MCF 10A (cell line): ENCODE measurements at regions not wholly inside any gene's neighbourhood (a gene's known extent, or its start where the extent isn't known, plus 50 kb on each side); places are given as distances from the start of the nearest gene placed in this dataset.
A peak's percentile ranks its signal among the peaks of the same experiment; 100 is the strongest.

ENCODE experiments used
- BruUV-seq: library from RNA; stranded (reverse); fragments of 400-500 nt; replicated peaks from 2 replicates; lab custom pipeline; 2021; lab: Mats Ljungman, UMichigan
- CTCF ChIA-PET: fragments of 300-600 bp; sonication (Branson Sonifier 250); formaldehyde crosslinking; extraction: SDS; loops from one replicate; lab custom pipeline; 2021; ENCODE audit warnings: antibody characterized with exemption, inconsistent platforms; lab: Yijun Ruan, JAX
- POLR2A ChIA-PET: fragments of 300-600, 350-650 bp; sonication (Branson Sonifier 250); formaldehyde crosslinking; extraction: SDS; loops from one replicate; lab custom pipeline; 2020; ENCODE audit warnings: antibody characterized with exemption, inconsistent platforms; lab: Yijun Ruan, JAX
- DNase-seq: peaks from one replicate; pipeline ENCODE4 v3.0.0-alpha.2; 2018; ENCODE audit not compliant: unreplicated experiment
- H3K27ac Mint-ChIP-seq: one replicate; pipeline ENCODE4 v1.8.0; 2022; ENCODE audit warnings: mild to moderate bottlenecking, low read depth, mixed read lengths; ENCODE audit not compliant: unreplicated experiment
- H3K27me3 Mint-ChIP-seq: one replicate; pipeline ENCODE4 v1.8.0; 2022; ENCODE audit warnings: mixed read lengths; ENCODE audit not compliant: insufficient read depth, unreplicated experiment
- H3K36me3 Mint-ChIP-seq: one replicate; pipeline ENCODE4 v1.8.0; 2022; ENCODE audit warnings: mild to moderate bottlenecking, moderate library complexity, mixed read lengths; ENCODE audit not compliant: insufficient read depth, unreplicated experiment
- H3K4me1 Mint-ChIP-seq: one replicate; pipeline ENCODE4 v1.8.0; 2022; ENCODE audit warnings: mixed read lengths; ENCODE audit not compliant: insufficient read depth, unreplicated experiment
- H3K4me3 Mint-ChIP-seq: one replicate; pipeline ENCODE4 v1.8.0; 2022; ENCODE audit warnings: mild to moderate bottlenecking, moderate library complexity, mixed read lengths; ENCODE audit not compliant: unreplicated experiment
- H3K9me3 Mint-ChIP-seq: one replicate; pipeline ENCODE4 v1.8.0; 2022; ENCODE audit warnings: mixed read lengths; ENCODE audit not compliant: unreplicated experiment
- intact Hi-C: fragments of 100-400 bp; cut with micrococcal nuclease; formaldehyde crosslinking; loops from 2 replicates; pipeline ENCODE4 v1.14.1; 2022
- TF ChIP-seq, protein P1 (sequence below): fragments of 200-600 bp; IDR thresholded peaks from one replicate; pipeline ENCODE4 v1.8.0; 2022; ENCODE audit warnings: antibody characterized with exemption, mild to moderate bottlenecking; ENCODE audit not compliant: unreplicated experiment

DNA sequence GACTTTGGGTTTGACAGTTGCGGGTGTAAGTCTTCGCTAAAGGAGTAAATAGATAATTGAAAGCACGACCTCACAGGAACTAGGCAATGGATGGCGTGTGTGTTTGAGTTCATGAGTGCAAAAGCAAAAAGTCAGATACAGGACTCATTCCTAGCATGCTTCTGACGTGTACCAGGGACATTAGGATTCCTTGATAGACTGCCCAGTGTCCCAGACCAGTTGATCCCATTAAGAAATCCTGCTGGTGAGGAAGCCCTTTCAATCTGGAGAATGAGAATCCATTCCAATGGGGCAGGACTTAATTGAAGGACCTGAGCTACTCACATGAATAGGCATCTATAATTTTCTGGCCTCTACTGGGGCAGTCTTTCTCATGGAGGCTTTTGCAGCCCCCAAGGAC, 235.4 kb downstream of the RAD51AP2 start:
- CTCF ChIA-PET, result interaction anchor here (0.9 kb wide), 1 partner anchor 27 kb away, joined by 3 read pairs; no protein-coding TSS in a partner anchor
- H3K4me3 Mint-ChIP-seq, result no peak overlapping the region
- H3K27me3 Mint-ChIP-seq, result no peaks in the 10 kb centered on the region
- H3K36me3 Mint-ChIP-seq, result no peaks in the 10 kb centered on the region
- POLR2A ChIA-PET, result no interaction called here
- H3K4me1 Mint-ChIP-seq, result no peaks in the 10 kb centered on the region
- BruUV-seq, result no TSS peak
- intact Hi-C loops, result no loop called here
- TF ChIP-seq, protein P1, sequence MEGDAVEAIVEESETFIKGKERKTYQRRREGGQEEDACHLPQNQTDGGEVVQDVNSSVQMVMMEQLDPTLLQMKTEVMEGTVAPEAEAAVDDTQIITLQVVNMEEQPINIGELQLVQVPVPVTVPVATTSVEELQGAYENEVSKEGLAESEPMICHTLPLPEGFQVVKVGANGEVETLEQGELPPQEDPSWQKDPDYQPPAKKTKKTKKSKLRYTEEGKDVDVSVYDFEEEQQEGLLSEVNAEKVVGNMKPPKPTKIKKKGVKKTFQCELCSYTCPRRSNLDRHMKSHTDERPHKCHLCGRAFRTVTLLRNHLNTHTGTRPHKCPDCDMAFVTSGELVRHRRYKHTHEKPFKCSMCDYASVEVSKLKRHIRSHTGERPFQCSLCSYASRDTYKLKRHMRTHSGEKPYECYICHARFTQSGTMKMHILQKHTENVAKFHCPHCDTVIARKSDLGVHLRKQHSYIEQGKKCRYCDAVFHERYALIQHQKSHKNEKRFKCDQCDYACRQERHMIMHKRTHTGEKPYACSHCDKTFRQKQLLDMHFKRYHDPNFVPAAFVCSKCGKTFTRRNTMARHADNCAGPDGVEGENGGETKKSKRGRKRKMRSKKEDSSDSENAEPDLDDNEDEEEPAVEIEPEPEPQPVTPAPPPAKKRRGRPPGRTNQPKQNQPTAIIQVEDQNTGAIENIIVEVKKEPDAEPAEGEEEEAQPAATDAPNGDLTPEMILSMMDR, result no peak
- H3K27ac Mint-ChIP-seq, result no peak overlapping the region
- no peak for DNase-seq
- no peaks in the 10 kb centered on the region for H3K9me3 Mint-ChIP-seq

DNA sequence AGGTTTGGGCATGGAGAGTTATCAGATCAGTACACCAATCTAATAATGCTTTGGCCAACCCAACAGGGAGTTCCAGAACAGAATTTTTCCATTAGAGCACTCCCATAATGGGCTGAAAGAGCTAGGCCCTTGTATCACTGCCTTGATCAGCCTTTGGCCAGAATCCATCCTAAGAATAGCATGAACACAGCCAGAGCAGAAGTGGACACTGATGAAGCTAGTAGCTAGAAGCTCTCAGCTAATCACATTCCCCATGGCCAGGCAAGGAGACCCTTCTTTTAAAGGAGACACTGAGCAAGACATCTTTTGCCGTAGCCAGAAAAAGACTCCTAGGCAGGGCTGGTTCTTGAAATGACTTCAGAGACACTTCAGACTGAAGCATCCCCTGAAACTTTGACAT, 236.0 kb downstream of the RAD51AP2 start:
- ChIA-PET CTCF (interaction anchor here (0.6 to 0.9 kb wide), 2 partner anchors 28 to 503 kb away, joined by 3 to 5 read pairs; no protein-coding TSS in a partner anchor), POLR2A (no interaction called here)
- TF ChIP-seq, protein P1, result no peak
- no peaks in the 10 kb centered on the region for H3K4me1 Mint-ChIP-seq
- intact Hi-C loops, result no loop called here
- H3K36me3 Mint-ChIP-seq, result no peaks in the 10 kb centered on the region
- no peak overlapping the region for H3K4me3 Mint-ChIP-seq
- H3K9me3 Mint-ChIP-seq, result no peaks in the 10 kb centered on the region
- H3K27me3 Mint-ChIP-seq, result no peaks in the 10 kb centered on the region
- no TSS peak for BruUV-seq
- H3K27ac Mint-ChIP-seq, result no peak overlapping the region
- DNase-seq, result no peak

DNA sequence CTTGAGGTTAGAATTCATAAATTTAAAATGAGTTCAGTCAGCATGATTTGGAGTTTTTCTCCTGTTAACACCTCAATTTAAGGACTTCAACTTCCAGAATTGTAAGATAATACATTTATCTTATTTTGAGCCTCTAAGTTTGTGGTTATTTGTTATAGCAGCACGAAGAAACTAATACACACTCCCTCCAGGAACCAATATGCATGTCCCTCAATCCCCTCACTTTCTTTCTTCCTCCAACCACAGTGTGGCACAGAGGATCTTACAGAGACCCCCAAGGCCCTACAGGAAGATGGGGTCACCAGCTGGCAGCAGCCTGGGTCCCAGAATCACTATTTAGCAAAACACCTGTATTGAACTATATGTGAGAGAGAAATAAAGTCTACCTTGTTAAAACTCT, 242.0 kb downstream of the RAD51AP2 start:
- H3K4me3 Mint-ChIP-seq, result no peak overlapping the region
- no peaks in the 10 kb centered on the region for H3K9me3 Mint-ChIP-seq
- peaks cover 11% of the 10 kb centered on the region for H3K4me1 Mint-ChIP-seq
- H3K36me3 Mint-ChIP-seq, result no peaks in the 10 kb centered on the region
- BruUV-seq, result no TSS peak
- H3K27me3 Mint-ChIP-seq, result no peaks in the 10 kb centered on the region
- TF ChIP-seq, protein P1, result no peak
- CTCF ChIA-PET, result interaction anchor here (0.8 kb wide), 1 partner anchor 10 kb away, joined by 3 read pairs; no protein-coding TSS in a partner anchor
- no peak overlapping the region for H3K27ac Mint-ChIP-seq
- intact Hi-C loops, result no loop called here
- POLR2A ChIA-PET, result no interaction called here
- no peak for DNase-seq

DNA sequence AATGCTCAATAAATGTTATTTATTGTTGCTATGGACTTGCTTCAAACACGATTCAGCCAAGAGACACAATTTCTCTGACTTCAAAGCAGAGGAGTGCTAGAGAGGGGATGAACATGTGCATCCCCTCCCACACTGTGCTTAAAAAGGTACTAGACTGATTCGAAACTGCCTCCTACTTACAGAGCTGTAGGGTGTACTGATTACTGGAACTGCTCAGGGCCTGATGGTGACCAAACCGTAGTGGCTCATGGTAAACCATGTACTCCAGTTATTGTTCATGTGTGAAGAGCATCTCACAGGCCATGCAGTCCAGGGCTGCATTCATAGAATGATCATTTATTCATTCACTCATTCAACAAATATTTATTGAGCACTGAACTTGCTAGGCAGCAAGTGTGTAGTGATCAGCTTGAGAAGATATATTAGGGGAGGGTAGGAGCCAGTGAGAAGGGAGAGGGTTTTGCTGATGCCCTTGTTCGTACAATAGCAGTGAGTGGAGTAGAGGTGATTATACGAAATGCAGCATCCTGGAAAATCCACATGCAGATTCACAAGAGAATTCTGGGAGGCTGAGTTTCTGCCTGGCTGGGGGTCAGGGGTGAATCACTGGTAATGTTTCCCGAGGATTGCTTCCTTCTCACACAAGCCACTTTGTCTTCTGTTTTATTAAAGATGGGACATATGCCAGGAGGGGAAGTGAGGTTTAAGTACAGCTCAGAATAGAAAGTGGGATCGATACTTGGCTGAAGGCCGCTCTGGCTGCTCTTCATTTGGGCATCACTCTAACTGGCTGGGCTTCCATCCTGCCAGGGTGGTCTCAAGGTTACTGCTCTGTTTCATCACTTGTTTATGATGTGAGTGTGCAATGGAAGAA, 245.4 kb downstream of the RAD51AP2 start:
- BruUV-seq, result TSS peak; percentile 70
- TF ChIP-seq, protein P1, result no peak
- H3K27me3 Mint-ChIP-seq, result peaks cover under 1% of the 10 kb centered on the region
- peak overlapping the region; percentile 80 for H3K27ac Mint-ChIP-seq
- intact Hi-C loops, result no loop called here
- H3K4me3 Mint-ChIP-seq, result no peak overlapping the region
- H3K9me3 Mint-ChIP-seq, result no peaks in the 10 kb centered on the region
- H3K4me1 Mint-ChIP-seq, result peaks cover 11% of the 10 kb centered on the region
- H3K36me3 Mint-ChIP-seq, result no peaks in the 10 kb centered on the region
- peak; percentile 23 for DNase-seq
- POLR2A ChIA-PET, result interaction anchor here (0.7 to 1.8 kb wide), 2 partner anchors 27 to 30 kb away, joined by 3 to 5 read pairs; no protein-coding TSS in a partner anchor
- CTCF ChIA-PET, result interaction anchor here (0.6 to 1.8 kb wide), 5 partner anchors 37 to 913 kb away, joined by 3 to 5 read pairs (median 3); no protein-coding TSS in a partner anchor
